ENCODE measurements at regions not wholly inside any gene's neighbourhood (a gene's known extent, or its start where the extent isn't known, plus 50 kb on each side); places are given as distances from the start of the nearest gene placed in this dataset.

- dilution Hi-C loops (cut with MboI; ENCODE audit: extremely low pct_ligation_motif_present, low sequenced_read_pairs) = no loop called here
Measured at GRCh38 chr6:41459738-41460137, 86.4 kb upstream of the FOXP4 start.

More at GRCh38 chr6:41459738-41460137, 86.4 kb upstream of the FOXP4 start:
- TF ChIP-seq POLR2A (IDR thresholded peaks at IDR 0.05; ENCODE audit: low read depth, low read length) = no peak
- no peak for TF ChIP-seq MYC (IDR thresholded peaks at IDR 0.05; ENCODE audit: low read depth, low read length)
- TF ChIP-seq GATA2 (IDR thresholded peaks at IDR 0.05; ENCODE audit: insufficient read depth, insufficient read length, low read depth, low read length) = no peak
- no peak for TF ChIP-seq EZH2 (IDR thresholded peaks at IDR 0.05; ENCODE audit: borderline replicate concordance, low read depth, low read length, severe bottlenecking)
- TF ChIP-seq CTCF (IDR thresholded peaks at IDR 0.05; ENCODE audit: extremely low read depth in 1 of 2, insufficient read depth in 1 of 2, low read depth in 1 of 2, low read length in 2 of 2) = no peak
- no peak for TF ChIP-seq FOS (IDR thresholded peaks at IDR 0.05; ENCODE audit: borderline replicate concordance, insufficient read depth, low read length)
- TF ChIP-seq JUN (IDR thresholded peaks at IDR 0.05; ENCODE audit: borderline replicate concordance, insufficient read depth, insufficient read length, low read depth) = no peak
- no peak for TF ChIP-seq MAX (IDR thresholded peaks at IDR 0.05; ENCODE audit: insufficient read depth, insufficient read length)
- no peak for TF ChIP-seq POLR2AphosphoS5 (IDR thresholded peaks at IDR 0.05; ENCODE audit: insufficient read depth, low read depth, low read length)
- H3K36me3 ChIP-seq (ENCODE audit: control insufficient read depth in 2 of 2, extremely low read depth in 1 of 2, insufficient read depth in 2 of 2, low read length in 2 of 2) = no peaks in the 10 kb centered on the region
- no peak overlapping the region for H3K27ac ChIP-seq (ENCODE audit: insufficient read depth, low read depth, low read length)
- H3K4me3 ChIP-seq (replicated peaks in 1 of 3; ENCODE audit: insufficient read depth in 1 of 3, low read depth in 1 of 3, low read length in 3 of 3) = no peak overlapping the region
- H4K20me1 ChIP-seq (replicated peaks; ENCODE audit: control insufficient read depth, extremely low read depth, insufficient read depth, low read length) = no peaks in the 10 kb centered on the region
- no peaks in the 10 kb centered on the region for H3K9me1 ChIP-seq (replicated peaks; ENCODE audit: control insufficient read depth, extremely low read depth, insufficient read depth, low read length)
- DNase-seq (ENCODE audit: low read depth, low spot score) = no peak
- FAIRE-seq = no peak
- no TSS peak for BruUV-seq (replicated peaks)
- ChIA-PET CTCF (interaction anchor here (1.0 to 6.2 kb wide), 4 partner anchors 92 to 222 kb away, joined by 4 to 46 read pairs (median 15); no protein-coding TSS in a partner anchor), POLR2A (no interaction called here)
- H3K4me2 ChIP-seq (ENCODE audit: insufficient read depth, low read length) = no peak overlapping the region
- H3K4me1 ChIP-seq (ENCODE audit: control insufficient read depth, extremely low read depth, insufficient read depth, low read length) = no peaks in the 10 kb centered on the region
- H3K9ac ChIP-seq (replicated peaks; ENCODE audit: extremely low read depth, insufficient read depth, low read length) = no peak overlapping the region
- peaks cover under 1 to 5% of the 10 kb centered on the region in 2 experiments for H3K27me3 ChIP-seq (ENCODE audit: control insufficient read depth in 2 of 2, insufficient read depth in 2 of 2, low read length in 2 of 2)
- no peaks in the 10 kb centered on the region for H3K9me3 ChIP-seq (replicated peaks; ENCODE audit: control insufficient read depth, insufficient read depth, low read length)
- H2AFZ ChIP-seq (ENCODE audit: low read depth, low read length) = no peak overlapping the region
- intact Hi-C loops (cut with micrococcal nuclease) = loop anchor here (5.0 kb wide), 1 partner anchor 92 kb away; no protein-coding TSS in a partner anchor
- H3K79me2 ChIP-seq (ENCODE audit: control insufficient read depth, insufficient read depth, low read length) = no peaks in the 10 kb centered on the region
